Lower leg skin (tissue), 4 donors: ENCODE measurements at regions not wholly inside any gene's neighbourhood (a gene's known extent, or its start where the extent isn't known, plus 50 kb on each side); places are given as distances from the start of the nearest gene placed in this dataset.
"Not testable (repeated sequence)": the region's sequence is repeated elsewhere in the genome, so short reads cannot be mapped to it uniquely, and the experiment has no call there.

Experiments used
- DNase-seq, 2 donors: peaks; one replicate each; pipeline ENCODE4 v3.0.0-alpha.2; 2019; ENCODE audit warnings: low spot score in 2 of 2
- H3K4me3 ChIP-seq: fragments of 200-600 bp; sonication (generic); 2 replicates; pipeline ENCODE4 v1.5.1; 2017; ENCODE audit warnings: mild to moderate bottlenecking, low read depth; ENCODE audit not compliant: poor library complexity, severe bottlenecking
- POLR2A ChIP-seq, 2 donors: fragments of 450-650 bp; IDR thresholded peaks; one replicate each; pipeline ENCODE4 v1.6.1; 2016 to 2017; ENCODE audit warnings: antibody characterized with exemption in 2 of 2, mild to moderate bottlenecking in 1 of 2, moderate library complexity in 1 of 2
- WGBS, 2 donors: methylation state at CpG; one replicate each; pipeline ENCODE4 v1.1.5; 2018; 5-methylcytosine and 5-hydroxymethylcytosine counted together
- intact Hi-C: fragments of 100-400 bp; cut with DNase I; formaldehyde crosslinking; loops from one replicate; pipeline ENCODE4 v1.15.0; 2023; ENCODE audit warnings: low total_unique reads
- TF ChIP-seq, protein P1 (sequence below), 3 donors: fragments of 450-650 bp; IDR thresholded peaks; one replicate each; pipeline ENCODE4 v1.5.1; 2016; ENCODE audit warnings: antibody characterized with exemption in 3 of 3, mild to moderate bottlenecking in 3 of 3, moderate library complexity in 2 of 3

DNA sequence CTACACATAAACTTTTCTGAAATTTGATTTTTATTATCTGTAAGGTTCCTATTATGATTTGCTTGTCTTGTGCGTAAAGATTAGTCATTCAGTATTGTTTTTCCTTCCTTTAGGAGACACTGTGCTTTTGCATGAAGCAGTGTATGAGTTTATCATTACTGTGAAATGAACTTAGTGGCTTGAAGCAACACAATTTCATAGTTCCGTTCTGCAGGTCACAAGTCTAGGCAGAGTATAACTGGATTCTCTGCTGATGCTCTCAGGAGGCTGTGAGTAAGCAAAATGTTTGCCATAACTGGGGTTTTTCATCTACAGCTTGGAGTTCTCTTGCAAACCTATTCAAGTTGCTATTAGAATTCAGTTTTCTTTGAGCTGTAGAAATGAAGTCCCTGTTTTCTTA lies 1136.1 kb downstream of the OTOL1 start:
- intact Hi-C loops, result no loop called here
- H3K4me3 ChIP-seq, result no peak overlapping the region
- WGBS, 2 donors, result 79 to 81% methylated on average over 2 of the region's 2 CpGs
- DNase-seq, result no peak
- TF ChIP-seq, protein P1, sequence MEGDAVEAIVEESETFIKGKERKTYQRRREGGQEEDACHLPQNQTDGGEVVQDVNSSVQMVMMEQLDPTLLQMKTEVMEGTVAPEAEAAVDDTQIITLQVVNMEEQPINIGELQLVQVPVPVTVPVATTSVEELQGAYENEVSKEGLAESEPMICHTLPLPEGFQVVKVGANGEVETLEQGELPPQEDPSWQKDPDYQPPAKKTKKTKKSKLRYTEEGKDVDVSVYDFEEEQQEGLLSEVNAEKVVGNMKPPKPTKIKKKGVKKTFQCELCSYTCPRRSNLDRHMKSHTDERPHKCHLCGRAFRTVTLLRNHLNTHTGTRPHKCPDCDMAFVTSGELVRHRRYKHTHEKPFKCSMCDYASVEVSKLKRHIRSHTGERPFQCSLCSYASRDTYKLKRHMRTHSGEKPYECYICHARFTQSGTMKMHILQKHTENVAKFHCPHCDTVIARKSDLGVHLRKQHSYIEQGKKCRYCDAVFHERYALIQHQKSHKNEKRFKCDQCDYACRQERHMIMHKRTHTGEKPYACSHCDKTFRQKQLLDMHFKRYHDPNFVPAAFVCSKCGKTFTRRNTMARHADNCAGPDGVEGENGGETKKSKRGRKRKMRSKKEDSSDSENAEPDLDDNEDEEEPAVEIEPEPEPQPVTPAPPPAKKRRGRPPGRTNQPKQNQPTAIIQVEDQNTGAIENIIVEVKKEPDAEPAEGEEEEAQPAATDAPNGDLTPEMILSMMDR (IDR thresholded peaks at IDR 0.05), result no peak
- TF ChIP-seq POLR2A (IDR thresholded peaks at IDR 0.05), result no peak

DNA sequence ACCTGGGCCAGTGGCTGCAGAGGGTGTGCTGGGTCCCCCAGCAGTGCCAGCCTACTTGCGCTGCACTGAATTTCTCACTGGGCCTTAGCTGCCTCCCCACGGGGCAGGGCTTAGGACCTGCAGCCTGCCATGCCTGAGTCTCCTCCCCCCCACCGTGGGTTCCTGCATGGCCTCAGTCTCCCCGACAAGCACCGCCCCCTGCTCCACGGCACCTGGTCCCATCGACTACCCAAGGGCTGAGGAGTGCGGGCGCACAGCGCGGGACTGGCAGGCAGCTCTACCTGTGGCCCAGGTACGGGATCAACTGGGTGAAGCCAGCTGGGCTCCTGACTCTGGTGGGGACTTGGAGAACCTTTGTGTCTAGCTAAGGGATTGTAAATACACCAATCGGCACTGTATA lies 1143.6 kb downstream of the OTOL1 start:
- WGBS, 2 donors, result 97 to 98% methylated on average over 10 to 11 of the region's 13 CpGs
- intact Hi-C loops, DNase-seq, H3K4me3 ChIP-seq: not testable (repeated sequence)

DNA sequence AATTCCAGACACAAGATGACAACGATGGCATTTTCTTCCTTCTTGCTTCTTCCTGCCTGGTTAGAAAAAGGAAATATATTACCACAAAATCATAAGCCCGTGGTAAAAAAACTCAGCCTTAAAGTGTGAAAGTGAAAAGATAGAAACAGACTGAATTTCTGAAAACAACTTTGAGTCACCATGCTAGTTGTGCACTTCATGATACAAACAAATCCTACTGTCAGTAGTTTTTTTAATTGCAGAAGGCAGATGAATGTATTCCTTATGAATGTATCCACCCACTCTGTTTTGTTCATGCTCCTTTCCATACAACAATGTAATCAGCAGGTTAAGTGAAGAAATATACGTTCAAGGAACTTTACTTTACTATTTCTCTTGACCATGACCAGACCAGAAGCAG lies 1144.7 kb downstream of the OTOL1 start:
- intact Hi-C loops, result no loop called here

DNA sequence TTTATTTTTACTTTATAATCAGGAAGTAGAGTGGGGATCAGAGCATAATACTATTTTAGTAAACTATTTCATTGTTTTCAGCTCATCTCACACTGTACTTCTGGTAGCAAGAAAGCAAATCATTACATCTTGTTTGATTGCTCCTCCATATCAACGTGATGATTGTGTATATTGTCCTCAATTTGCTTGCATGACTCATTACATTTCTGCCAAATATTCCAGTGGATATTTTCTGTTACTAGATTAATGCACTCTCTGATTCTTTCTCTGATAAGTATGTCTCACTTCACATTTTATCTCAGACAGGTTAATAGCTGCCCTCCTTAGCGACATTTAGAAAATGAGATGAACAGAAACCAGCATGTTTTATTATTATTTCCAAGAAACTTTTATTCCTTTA lies 1145.3 kb downstream of the OTOL1 start:
- H3K4me3 ChIP-seq, result no peak overlapping the region
- 47 to 55% methylated on average over 2 of the region's 2 CpGs for whole genome bisulfite sequencing, 2 donors
- no peak for DNase-seq
- TF ChIP-seq, protein P1 (IDR thresholded peaks at IDR 0.05), result no peak
- no peak for TF ChIP-seq POLR2A (IDR thresholded peaks at IDR 0.05)
- intact Hi-C loops, result no loop called here

More for the DNA sequence above, 1144.7 kb downstream of the OTOL1 start:
- no peak for DNase-seq
- no peak for TF ChIP-seq POLR2A (IDR thresholded peaks at IDR 0.05)
- TF ChIP-seq, protein P1 (IDR thresholded peaks at IDR 0.05), result no peak
- 69 to 76% methylated on average over 3 of the region's 3 CpGs for WGBS, 2 donors
- H3K4me3 ChIP-seq, result no peak overlapping the region

DNA sequence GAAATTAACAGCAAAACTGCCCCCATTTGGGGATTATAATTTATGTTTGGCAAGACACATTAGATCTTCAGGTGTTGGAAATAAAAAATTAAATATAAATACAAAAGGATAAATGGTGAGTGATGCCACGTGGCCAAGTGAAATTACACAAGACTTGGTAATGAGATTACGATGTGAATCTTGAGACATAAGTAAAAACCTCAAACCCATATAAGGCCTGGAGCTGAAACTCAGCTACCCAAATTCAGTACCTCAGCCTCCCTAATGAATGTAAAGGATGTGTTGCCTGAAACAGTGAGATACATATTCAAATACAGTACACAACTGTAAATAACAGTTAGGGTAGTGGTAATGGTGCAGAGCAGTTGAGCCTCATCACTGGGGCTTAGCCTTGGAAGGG lies 1146.6 kb downstream of the OTOL1 start:
- no peak for TF ChIP-seq POLR2A (IDR thresholded peaks at IDR 0.05)
- TF ChIP-seq, protein P1 (IDR thresholded peaks at IDR 0.05), result no peak
- 65 to 78% methylated on average over 2 of the region's 2 CpGs for WGBS, 2 donors
- intact Hi-C loops, result no loop called here

DNA sequence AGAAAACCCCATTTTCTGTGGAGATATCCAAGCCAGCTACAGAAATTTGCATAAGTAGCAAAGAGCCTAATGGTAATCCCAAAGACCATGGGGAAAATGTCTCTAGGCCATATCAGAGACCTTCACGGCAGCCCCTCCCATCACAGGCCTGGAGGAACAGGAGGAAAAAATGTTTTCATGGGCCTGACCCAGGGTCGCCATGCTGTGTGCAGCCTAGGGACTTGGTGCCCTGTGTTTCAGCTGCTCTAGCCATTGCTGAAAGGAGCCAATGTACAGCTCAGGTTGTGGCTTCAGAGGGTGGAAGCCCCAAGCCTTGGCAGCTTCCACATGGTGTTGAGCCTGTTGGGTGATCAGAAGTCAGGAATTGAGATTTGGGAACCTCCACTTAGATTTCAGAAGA lies 1150.7 kb downstream of the OTOL1 start:
- WGBS, 2 donors, result 50 to 71% methylated on average over 2 of the region's 2 CpGs
- intact Hi-C loops, result no loop called here
- DNase-seq, result no peak
- TF ChIP-seq POLR2A (IDR thresholded peaks at IDR 0.05), result no peak
- TF ChIP-seq, protein P1 (IDR thresholded peaks at IDR 0.05), result no peak
- no peak overlapping the region for H3K4me3 ChIP-seq

More for the DNA sequence above, 1146.6 kb downstream of the OTOL1 start:
- no peak overlapping the region for H3K4me3 ChIP-seq
- DNase-seq, result no peak
